ENCODE measurements at regions not wholly inside any gene's neighbourhood (a gene's known extent, or its start where the extent isn't known, plus 50 kb on each side); places are given as distances from the start of the nearest gene placed in this dataset.

DNA sequence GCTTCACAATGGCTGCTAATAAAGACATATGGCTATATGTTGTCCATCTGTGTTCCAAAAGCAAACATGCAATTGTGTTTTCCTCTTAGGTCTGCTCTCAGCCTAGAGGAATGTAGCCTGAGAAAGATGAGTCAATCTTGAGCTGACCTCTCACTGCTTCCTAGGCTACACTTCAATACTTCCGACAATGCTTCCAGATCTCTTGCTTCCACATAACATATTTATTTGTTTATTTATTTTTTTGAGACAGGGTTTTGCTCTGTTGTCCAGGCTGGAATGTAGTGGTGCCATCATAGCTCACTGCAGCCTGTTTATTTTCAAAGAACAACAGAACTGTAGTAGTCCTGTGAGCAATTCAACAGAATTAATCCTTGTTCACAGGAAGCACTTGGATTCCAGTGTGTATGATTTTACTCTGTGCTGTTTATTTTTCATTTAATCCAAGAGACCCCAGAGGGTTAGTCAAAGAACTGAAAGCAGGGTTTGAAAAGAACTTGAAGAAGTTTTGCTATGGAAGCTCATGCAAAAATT, 437.9 kb downstream of the TXNL1 start:
- TF ChIP-seq JUND (IDR thresholded peaks at IDR 0.05; ENCODE audit: low read length) (no peak), PHF8 (conservative IDR thresholded peaks at IDR 0.05; ENCODE audit: low read depth, low read length) (no peak), ATF2 (IDR thresholded peaks at IDR 0.05; ENCODE audit: low read length) (no peak), POLR2A (IDR thresholded peaks at IDR 0.05; ENCODE audit: control extremely low read depth in 1 of 2, low read depth in 2 of 2, low read length in 2 of 2) (no peak), SRF (IDR thresholded peaks at IDR 0.05; ENCODE audit: low read depth, low read length) (no peak), KDM1A (IDR thresholded peaks at IDR 0.05; ENCODE audit: borderline replicate concordance, low read length) (no peak), TBP (IDR thresholded peaks at IDR 0.05; ENCODE audit: low read depth, low read length) (no peak), EZH2 (IDR thresholded peaks at IDR 0.05; ENCODE audit: low read depth, low read length, severe bottlenecking) (no peak), RFX5 (IDR thresholded peaks at IDR 0.05; ENCODE audit: borderline replicate concordance, low read depth, low read length) (no peak), NRF1 (IDR thresholded peaks at IDR 0.05; ENCODE audit: low read depth, low read length) (no peak), POLR2AphosphoS5 (IDR thresholded peaks at IDR 0.05; ENCODE audit: low read depth, low read length) (no peak), ATF3 (IDR thresholded peaks at IDR 0.05; ENCODE audit: insufficient read depth, low read depth, low read length) (no peak)
- TF ChIP-seq, protein P1, sequence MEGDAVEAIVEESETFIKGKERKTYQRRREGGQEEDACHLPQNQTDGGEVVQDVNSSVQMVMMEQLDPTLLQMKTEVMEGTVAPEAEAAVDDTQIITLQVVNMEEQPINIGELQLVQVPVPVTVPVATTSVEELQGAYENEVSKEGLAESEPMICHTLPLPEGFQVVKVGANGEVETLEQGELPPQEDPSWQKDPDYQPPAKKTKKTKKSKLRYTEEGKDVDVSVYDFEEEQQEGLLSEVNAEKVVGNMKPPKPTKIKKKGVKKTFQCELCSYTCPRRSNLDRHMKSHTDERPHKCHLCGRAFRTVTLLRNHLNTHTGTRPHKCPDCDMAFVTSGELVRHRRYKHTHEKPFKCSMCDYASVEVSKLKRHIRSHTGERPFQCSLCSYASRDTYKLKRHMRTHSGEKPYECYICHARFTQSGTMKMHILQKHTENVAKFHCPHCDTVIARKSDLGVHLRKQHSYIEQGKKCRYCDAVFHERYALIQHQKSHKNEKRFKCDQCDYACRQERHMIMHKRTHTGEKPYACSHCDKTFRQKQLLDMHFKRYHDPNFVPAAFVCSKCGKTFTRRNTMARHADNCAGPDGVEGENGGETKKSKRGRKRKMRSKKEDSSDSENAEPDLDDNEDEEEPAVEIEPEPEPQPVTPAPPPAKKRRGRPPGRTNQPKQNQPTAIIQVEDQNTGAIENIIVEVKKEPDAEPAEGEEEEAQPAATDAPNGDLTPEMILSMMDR (IDR thresholded peaks at IDR 0.05; ENCODE audit: control extremely low read depth in 1 of 3, insufficient read depth in 1 of 3, low read depth in 1 of 3, low read length in 3 of 3): no peak

Measured in H1 (cell line).